GM23338 (cell line): ENCODE measurements at regions not wholly inside any gene's neighbourhood (a gene's known extent, or its start where the extent isn't known, plus 50 kb on each side); places are given as distances from the start of the nearest gene placed in this dataset.

Experiments used
- ATAC-seq: fragments of 200-7000 bp; cut with Tn5 transposase; 3 replicates; pipeline ENCODE4 v1.9.1; 2020
- DNase-seq: peaks from one replicate; pipeline ENCODE4 v3.0.0-alpha.2; 2015; ENCODE audit warnings: low spot score
- H2AFZ ChIP-seq: fragments of 200-600 bp; sonication (generic); 2 replicates; pipeline ENCODE4 v1.8.0; 2016; ENCODE audit warnings: antibody characterized with exemption, mild to moderate bottlenecking, moderate library complexity
- H3F3A ChIP-seq: fragments of 200-600 bp; sonication (generic); replicated peaks from 2 replicates; pipeline ENCODE4 v1.8.0; 2017; ENCODE audit warnings: antibody characterized with exemption, mixed run types, low read depth
- H3K27ac ChIP-seq: fragments of 200-600 bp; sonication (generic); 2 replicates; pipeline ENCODE4 v1.6.1; 2016; ENCODE audit warnings: low read depth
- H3K27me3 ChIP-seq: fragments of 200-600 bp; sonication (generic); 2 replicates; pipeline ENCODE4 v1.8.0; 2016; ENCODE audit warnings: mild to moderate bottlenecking, mixed run types, moderate library complexity; ENCODE audit not compliant: insufficient read depth
- H3K36me3 ChIP-seq: fragments of 200-600 bp; sonication (generic); 2 replicates; pipeline ENCODE4 v1.8.0; 2016; ENCODE audit warnings: mild to moderate bottlenecking; ENCODE audit not compliant: insufficient read depth
- H3K4me1 ChIP-seq: fragments of 200-600 bp; sonication (generic); 2 replicates; pipeline ENCODE4 v1.8.0; 2016; ENCODE audit warnings: mild to moderate bottlenecking, moderate library complexity; ENCODE audit not compliant: insufficient read depth
- H3K4me2 ChIP-seq: fragments of 200-600 bp; sonication (generic); 2 replicates; pipeline ENCODE4 v1.7.1; 2017; ENCODE audit warnings: mixed run types
- H3K4me3 ChIP-seq: fragments of 200-600 bp; sonication (generic); 2 replicates; pipeline ENCODE4 v1.6.1; 2016; ENCODE audit warnings: mixed run types
- H3K79me2 ChIP-seq: fragments of 200-600 bp; sonication (generic); replicated peaks from 2 replicates; pipeline ENCODE4 v1.8.0; 2017; ENCODE audit warnings: mild to moderate bottlenecking; ENCODE audit not compliant: insufficient read depth
- H3K9me2 ChIP-seq: fragments of 200-600 bp; sonication (generic); 2 replicates; pipeline ENCODE4 v1.8.0; 2017; ENCODE audit not compliant: insufficient read depth
- H4K20me1 ChIP-seq: fragments of 200-600 bp; sonication (generic); replicated peaks from 2 replicates; pipeline ENCODE4 v1.8.0; 2017; ENCODE audit warnings: mild to moderate bottlenecking; ENCODE audit not compliant: insufficient read depth
- H3K27ac Mint-ChIP-seq: 2 replicates; pipeline ENCODE4 v1.8.0; 2020; ENCODE audit warnings: inconsistent platforms, mild to moderate bottlenecking, moderate library complexity, mixed read lengths
- H3K27me3 Mint-ChIP-seq: 3 replicates; pipeline ENCODE4 v1.8.0; 2022; ENCODE audit warnings: low read depth, mild to moderate bottlenecking, moderate library complexity, mixed read lengths, inconsistent platforms; ENCODE audit not compliant: insufficient read depth, poor library complexity
- H3K36me3 Mint-ChIP-seq: 3 replicates; pipeline ENCODE4 v1.8.0; 2021; ENCODE audit warnings: low read depth, mild to moderate bottlenecking, inconsistent platforms, moderate library complexity, mixed read lengths
- H3K4me1 Mint-ChIP-seq: 3 replicates; pipeline ENCODE4 v1.8.0; 2020; ENCODE audit warnings: mild to moderate bottlenecking, inconsistent platforms, mixed read lengths
- H3K4me3 Mint-ChIP-seq: 3 replicates; pipeline ENCODE4 v1.8.0; 2021; ENCODE audit warnings: moderate library complexity, mild to moderate bottlenecking, inconsistent platforms, mixed read lengths
- H3K9me3 Mint-ChIP-seq: 3 replicates; pipeline ENCODE4 v1.8.0; 2020; ENCODE audit warnings: moderate library complexity, mild to moderate bottlenecking, inconsistent platforms, mixed read lengths
- CREB1 ChIP-seq: fragments of 250-450 bp; sonication (Bioruptor Pico); IDR thresholded peaks from 2 replicates; pipeline ENCODE4 v1.5.0; 2020; ENCODE audit warnings: low read depth, mild to moderate bottlenecking, moderate library complexity
- EZH2phosphoT487 ChIP-seq: fragments of 200-600 bp; sonication (generic); IDR thresholded peaks from one replicate; pipeline ENCODE4 v1.8.1; 2018; ENCODE audit warnings: antibody characterized with exemption; ENCODE audit not compliant: unreplicated experiment
- JUNB ChIP-seq: IDR thresholded peaks from one replicate; pipeline ENCODE4 v1.6.1; 2016; ENCODE audit warnings: antibody characterized with exemption; ENCODE audit not compliant: unreplicated experiment
- NANOG ChIP-seq: IDR thresholded peaks from 2 replicates; pipeline ENCODE4 v1.6.1; 2016; ENCODE audit warnings: antibody characterized with exemption, borderline replicate concordance
- POLR2AphosphoS5 ChIP-seq: IDR thresholded peaks from 2 replicates; pipeline ENCODE4 v1.6.1; 2016; ENCODE audit warnings: antibody characterized with exemption, low read depth
- ZNF114 ChIP-seq: fragments of 250-450 bp; sonication (Bioruptor Pico); IDR thresholded peaks from 2 replicates; pipeline ENCODE4 v1.5.0; 2020; ENCODE audit warnings: mild to moderate bottlenecking, moderate library complexity
- ZNF331 ChIP-seq: fragments of 250-450 bp; sonication (Bioruptor Pico); IDR thresholded peaks from 2 replicates; pipeline ENCODE4 v1.5.0; 2020; ENCODE audit warnings: low read depth, mild to moderate bottlenecking, moderate library complexity
- ZNF462 ChIP-seq: fragments of 250-450 bp; sonication (Bioruptor Pico); IDR thresholded peaks from 2 replicates; pipeline ENCODE4 v1.5.0; 2020; ENCODE audit warnings: mild to moderate bottlenecking, moderate library complexity
- TF ChIP-seq, protein P1 (sequence below): IDR thresholded peaks from one replicate; pipeline ENCODE4 v1.6.1; 2018; ENCODE audit warnings: antibody characterized with exemption; ENCODE audit not compliant: unreplicated experiment

DNA sequence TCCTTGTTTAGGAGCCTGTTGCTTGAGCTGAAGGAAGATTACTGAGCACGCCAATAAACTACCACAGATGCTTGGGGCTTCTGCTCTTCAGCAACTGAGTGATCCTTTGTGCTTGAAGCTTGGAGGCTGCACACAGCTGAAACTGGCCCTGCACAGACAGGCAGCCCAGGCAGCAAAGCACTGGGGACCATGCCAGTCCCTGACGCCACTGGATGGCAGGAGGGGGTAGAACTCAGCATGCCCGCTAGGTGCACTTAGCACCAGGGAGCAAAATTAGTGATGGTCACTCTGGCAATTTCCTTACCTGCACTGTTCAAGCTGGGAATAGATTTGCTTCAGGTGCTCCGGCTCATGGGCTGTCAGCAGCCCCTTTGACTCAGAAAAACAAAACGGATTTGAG is 91.5 kb downstream of the FAM50B start (continued):
- TF ChIP-seq CREB1 (no peak), POLR2AphosphoS5 (no peak), ZNF114 (CRISPR knock-in tag) (no peak), ZNF331 (no peak), JUNB (no peak), NANOG (no peak), ZNF462 (CRISPR knock-in tag) (no peak)

- peaks cover 6% of the 10 kb centered on the region for H3K4me1 ChIP-seq
- H2AFZ ChIP-seq = no peak overlapping the region
- no peak overlapping the region for H3K4me3 ChIP-seq
- no peak overlapping the region for H3K4me2 ChIP-seq
- no peaks in the 10 kb centered on the region for H3K9me2 ChIP-seq
- no peaks in the 10 kb centered on the region for H3K36me3 ChIP-seq
- Mint-ChIP-seq H3K9me3 (no peaks in the 10 kb centered on the region), H3K27ac (no peak overlapping the region), H3K4me1 (peaks cover 10% of the 10 kb centered on the region), H3K4me3 (no peak overlapping the region), H3K27me3 (peaks cover 2% of the 10 kb centered on the region), H3K36me3 (no peaks in the 10 kb centered on the region)
- no peaks in the 10 kb centered on the region for H3K27me3 ChIP-seq
- ATAC-seq (no peak), DNase-seq (no peak)
- H3K27ac ChIP-seq = no peak overlapping the region
- H4K20me1 ChIP-seq = no peaks in the 10 kb centered on the region
- H3F3A ChIP-seq = no peaks in the 10 kb centered on the region
- no peaks in the 10 kb centered on the region for H3K79me2 ChIP-seq
- no peak for TF ChIP-seq EZH2phosphoT487
- TF ChIP-seq CREB1 = no peak
- TF ChIP-seq, protein P1, sequence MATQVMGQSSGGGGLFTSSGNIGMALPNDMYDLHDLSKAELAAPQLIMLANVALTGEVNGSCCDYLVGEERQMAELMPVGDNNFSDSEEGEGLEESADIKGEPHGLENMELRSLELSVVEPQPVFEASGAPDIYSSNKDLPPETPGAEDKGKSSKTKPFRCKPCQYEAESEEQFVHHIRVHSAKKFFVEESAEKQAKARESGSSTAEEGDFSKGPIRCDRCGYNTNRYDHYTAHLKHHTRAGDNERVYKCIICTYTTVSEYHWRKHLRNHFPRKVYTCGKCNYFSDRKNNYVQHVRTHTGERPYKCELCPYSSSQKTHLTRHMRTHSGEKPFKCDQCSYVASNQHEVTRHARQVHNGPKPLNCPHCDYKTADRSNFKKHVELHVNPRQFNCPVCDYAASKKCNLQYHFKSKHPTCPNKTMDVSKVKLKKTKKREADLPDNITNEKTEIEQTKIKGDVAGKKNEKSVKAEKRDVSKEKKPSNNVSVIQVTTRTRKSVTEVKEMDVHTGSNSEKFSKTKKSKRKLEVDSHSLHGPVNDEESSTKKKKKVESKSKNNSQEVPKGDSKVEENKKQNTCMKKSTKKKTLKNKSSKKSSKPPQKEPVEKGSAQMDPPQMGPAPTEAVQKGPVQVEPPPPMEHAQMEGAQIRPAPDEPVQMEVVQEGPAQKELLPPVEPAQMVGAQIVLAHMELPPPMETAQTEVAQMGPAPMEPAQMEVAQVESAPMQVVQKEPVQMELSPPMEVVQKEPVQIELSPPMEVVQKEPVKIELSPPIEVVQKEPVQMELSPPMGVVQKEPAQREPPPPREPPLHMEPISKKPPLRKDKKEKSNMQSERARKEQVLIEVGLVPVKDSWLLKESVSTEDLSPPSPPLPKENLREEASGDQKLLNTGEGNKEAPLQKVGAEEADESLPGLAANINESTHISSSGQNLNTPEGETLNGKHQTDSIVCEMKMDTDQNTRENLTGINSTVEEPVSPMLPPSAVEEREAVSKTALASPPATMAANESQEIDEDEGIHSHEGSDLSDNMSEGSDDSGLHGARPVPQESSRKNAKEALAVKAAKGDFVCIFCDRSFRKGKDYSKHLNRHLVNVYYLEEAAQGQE = no peak
Measured at GRCh38 chr6:3943331-3943765, 94.2 kb downstream of the FAM50B start.
